HG03103 (cell line): ENCODE measurements at regions not wholly inside any gene's neighbourhood (a gene's known extent, or its start where the extent isn't known, plus 50 kb on each side); places are given as distances from the start of the nearest gene placed in this dataset.
"Not testable (repeated sequence)": the region's sequence is repeated elsewhere in the genome, so short reads cannot be mapped to it uniquely, and the experiment has no call there.

ENCODE experiments used
- ATAC-seq: cut with Tn5 transposase; IDR thresholded peaks from one replicate; pipeline ENCODE4 v1.9.1; 2021; ENCODE audit warnings: low read depth; ENCODE audit not compliant: unreplicated experiment

DNA sequence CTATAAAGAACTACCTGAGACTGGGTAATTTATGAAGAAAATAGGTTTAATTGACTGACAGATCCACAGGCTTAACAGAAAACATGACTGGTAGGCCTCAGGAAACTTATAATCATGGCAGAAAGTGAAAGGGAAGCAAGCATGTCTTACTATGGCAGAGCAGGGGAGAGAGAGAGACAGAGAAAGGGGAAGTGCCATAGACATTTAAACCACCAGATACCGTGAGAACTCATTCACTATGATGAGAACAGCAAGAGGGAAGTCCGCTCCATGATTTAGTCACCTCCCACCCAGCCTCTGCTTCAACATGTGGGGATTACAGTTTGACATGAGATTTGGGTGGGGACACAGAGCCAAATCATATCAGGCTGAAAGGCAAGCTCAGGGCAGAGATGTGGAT, 327.1 kb upstream of the DDI1 start:
- ATAC-seq, result peak; percentile 58

DNA sequence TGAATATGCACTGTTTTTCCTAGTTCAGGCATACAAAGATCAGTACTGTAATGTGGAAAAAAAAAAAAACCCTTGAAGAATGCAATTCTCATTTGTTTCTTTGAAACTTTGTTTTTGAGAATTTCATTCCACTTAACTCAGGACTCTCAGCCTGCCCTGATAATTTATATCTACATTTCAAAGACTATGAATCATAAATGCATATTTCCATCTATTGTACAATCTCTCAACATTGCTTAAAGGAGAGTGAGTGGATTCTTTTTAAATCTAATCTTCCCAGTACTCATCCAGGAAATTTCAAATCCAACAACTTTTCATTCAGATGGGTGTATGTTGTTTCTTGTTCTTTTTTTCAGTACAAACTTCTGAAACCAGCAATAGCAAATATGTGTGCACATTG, 322.2 kb upstream of the DDI1 start:
- ATAC-seq, result no peak

DNA sequence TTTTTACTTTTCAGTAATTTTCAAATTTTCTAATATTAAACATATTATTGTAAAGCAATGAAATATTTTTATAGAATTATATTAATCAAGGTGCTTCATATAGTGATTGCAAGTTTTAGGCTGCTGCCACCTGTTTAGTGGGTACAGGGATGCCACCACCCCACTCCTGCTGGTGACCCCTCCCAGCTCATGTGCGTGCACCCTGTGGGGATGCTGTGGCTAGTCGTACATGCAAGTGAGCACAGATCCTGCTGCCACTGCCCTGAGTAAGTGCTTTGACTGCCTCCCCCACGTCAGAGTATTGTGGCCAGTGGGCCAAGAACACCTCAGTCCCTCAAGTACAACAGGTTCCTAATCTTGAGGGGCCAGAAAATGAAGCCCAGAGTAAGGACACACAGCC, 320.1 kb upstream of the DDI1 start:
- ATAC-seq, result no peak

DNA sequence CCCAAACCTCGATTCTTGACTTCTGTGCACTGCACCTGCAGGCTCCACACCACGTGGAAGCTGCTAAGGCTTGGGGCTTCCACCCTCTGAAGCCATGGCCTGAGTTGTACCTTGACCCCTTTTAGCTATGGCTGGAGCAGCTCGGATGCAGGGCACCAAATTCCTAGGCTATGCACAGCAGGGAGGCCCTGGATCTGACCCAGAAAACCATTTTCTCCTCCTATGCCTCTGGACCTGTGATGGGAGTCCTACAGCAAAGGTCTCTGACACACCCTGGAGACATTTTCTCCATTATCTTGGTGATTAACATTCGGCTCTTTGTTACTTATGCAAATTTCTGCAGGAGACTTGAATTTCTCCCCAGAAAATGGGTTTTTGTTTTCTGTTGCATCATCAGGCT, 309.2 kb upstream of the DDI1 start:
- no peak for ATAC-seq

DNA sequence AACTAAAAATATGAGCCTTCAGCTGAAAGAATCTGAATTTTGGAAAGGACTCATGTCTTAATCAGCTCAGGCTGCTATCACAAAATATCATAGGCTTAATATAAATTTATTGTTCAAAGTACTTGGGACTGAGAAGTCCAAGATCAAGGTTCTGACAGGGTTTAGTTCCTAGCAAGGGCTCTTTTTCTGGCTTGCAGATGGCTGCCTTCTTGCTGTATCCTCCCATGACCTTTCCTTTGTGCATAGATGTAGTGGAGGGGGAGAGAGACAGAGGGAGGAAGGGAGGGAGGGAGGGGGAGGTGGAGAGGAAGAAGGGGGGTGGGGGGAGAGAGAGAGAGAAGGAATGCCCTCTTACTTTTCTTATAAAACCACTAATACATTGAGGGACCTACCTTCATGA, 306.8 kb upstream of the DDI1 start:
- ATAC-seq, result no peak

DNA sequence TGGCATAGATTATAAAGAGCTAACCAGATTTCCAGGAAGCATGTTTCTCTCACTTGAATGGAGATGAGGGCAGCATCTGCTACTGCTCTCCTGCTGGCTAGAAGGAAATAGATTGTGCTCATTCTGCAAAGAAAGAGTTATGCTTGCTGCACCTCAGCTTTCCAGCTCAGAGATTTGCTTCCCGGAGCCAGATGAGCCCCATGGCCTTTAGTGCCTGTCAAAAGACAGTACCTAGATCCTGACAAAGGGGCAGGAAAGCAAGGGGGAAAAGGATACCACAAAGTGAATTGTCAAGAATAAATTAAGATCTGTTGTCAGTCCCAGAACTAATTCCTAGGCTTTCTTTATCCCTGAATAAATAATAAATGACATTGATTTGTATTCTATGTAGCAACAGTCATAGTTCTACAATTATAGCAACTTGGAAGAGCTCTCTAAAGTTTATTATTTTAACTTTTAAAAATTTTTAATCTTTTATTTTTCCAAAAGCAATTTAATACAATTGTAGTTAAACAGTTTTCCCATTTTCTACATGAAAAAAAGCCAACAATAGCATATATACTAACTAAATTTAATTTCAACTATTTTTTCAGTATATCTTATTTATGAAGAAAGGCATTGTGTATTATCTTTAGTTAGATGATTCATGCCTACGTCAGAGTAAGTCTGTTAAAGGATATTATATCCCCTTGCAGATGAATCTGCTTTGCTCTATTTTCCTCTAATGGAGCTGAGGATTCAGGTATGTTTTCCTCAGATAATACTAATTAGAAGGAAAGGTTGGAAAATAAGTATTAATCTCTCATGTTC, 306.1 kb upstream of the DDI1 start:
- ATAC-seq, result no peak

DNA sequence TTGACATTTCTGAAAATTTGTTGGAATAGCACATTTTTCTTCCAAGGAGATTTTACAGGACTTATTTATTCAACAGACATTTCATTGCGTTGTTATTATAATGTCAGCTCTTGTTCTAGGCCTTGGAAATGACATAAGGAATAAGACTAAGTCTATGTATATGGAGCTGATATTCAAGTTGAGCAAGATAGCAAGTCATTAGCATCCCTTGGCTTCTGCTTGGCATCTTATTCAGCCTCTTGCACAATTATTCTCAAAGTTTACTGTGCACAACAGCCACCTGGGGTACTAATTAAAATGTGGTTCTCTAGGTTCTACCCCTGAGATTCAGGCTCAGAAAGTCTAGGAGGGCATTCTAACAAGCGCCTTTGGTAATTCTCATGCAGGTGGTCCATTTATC, 304.8 kb upstream of the DDI1 start:
- ATAC-seq, result no peak

DNA sequence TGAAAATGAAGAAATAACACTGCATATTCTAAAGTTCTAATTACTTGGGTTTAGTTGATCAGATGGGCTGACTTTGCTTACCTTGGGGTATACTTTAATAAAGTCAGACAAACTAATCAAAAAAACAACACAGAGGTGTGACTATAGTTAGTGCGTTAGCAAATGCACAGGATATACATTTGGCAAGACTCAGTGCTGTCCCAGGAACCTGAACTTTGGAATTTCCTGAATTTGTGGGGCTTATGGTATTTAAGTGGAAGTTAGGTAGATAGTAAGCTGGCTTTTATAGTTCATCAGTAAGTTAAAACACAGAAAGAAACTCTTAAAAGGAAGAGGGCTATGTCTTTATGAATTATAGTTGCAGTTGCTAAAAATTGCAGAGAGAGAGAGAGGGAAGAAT, 302.6 kb upstream of the DDI1 start:
- ATAC-seq, result no peak

DNA sequence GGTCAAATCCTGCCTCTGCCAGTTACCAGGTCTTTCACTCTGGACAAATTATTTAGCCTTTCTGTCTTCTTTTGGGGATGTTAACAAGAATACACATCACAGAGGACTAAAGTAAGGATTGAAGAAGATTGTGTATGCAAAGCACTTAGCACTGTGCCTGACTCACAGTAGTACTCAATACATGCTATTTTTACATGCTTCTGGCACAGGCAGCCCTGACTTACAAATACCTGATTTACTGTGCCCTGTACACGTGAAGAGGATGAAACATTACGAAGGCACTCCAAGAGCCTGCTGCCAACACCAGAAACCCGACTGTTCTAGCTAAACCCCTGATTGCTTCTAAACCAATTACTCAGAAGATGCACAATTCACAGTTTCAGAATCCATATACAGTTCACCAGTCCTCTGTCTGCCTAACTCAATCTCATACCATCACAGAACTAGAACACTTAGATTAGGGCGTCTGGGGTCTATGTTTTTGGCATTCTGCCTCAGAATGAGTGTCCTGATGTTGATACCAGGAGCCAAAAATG, 300.9 kb upstream of the DDI1 start:
- no peak for ATAC-seq

DNA sequence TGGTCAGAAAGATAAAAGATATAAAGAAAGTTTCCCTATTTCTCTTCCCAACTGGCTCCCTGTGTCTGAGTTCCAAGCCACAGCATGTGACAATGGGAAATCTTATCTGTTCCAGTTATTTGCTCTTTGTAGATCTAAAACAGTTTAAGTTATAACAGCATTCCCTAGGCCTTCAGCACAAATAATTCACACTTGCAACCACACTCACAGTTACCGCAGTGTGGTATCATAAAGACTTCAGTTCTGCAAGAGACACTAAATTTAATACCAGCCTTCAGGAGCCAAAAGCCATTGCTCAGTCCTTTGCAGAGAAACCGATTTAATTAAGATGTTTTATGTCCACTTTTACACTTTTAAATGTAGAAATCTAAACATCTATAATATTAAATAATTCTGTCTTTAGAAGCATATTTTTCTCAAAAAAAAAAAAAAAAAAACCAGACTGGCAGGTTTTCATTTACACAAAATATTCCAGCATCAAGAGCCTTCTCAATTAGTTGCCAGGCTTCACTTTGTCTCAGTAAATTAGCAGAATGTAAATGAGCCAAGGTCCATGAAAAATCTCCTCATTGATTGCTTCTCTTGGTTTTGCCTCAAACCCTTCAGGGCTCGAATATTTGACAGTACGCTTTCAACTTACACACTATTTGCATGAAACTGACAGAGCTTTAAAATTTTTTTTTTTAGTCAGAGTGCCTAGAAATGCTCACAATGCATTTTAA, 300.0 kb upstream of the DDI1 start:
- ATAC-seq, result no peak

DNA sequence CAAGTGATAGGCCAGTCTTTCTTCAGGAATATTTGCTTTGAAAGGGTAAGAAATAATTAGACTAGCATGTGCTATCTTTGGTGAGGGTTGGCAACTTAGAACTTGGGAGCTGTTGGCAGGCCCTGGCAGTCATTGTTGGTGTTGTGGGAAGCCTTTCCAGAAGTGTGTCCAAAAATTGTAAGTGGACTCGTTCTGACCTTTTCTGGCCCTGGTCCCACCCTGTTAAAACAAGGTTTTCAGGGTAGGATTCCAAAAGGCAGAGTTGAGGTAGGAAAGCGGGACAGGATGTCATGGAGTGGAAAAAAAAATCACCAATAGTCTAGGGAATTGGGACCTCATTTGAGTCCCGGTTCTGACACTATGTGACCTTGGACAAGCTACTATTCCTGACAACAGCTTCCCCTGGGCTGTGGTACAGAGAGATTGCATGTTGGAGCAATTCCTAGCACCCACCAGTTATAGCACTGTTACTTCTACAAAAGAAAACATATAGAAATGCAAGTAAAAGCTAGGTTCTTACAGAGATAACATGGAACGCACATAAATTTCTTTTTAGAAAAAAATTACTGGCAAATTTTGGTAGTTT, 299.3 kb upstream of the DDI1 start:
- ATAC-seq, result no peak

DNA sequence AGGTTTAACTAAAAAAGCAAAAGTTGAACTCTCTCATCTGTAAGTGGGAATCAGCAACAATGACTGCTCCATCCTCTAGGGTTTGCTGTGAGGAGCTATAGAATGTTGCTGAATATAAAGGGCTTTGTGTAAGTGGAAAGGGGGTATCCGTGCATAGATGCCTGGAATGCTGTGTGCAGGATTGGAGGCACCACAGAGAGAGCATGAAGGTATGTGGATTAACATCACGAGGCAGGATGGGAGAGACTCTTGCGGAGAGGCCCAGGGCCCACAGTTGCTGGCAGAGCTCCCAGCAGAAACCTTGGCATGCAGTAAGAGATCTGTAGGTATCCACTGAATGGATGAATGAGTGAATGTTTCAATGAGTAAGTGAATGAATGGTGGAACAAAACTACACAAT, 298.7 kb upstream of the DDI1 start:
- no peak for ATAC-seq

DNA sequence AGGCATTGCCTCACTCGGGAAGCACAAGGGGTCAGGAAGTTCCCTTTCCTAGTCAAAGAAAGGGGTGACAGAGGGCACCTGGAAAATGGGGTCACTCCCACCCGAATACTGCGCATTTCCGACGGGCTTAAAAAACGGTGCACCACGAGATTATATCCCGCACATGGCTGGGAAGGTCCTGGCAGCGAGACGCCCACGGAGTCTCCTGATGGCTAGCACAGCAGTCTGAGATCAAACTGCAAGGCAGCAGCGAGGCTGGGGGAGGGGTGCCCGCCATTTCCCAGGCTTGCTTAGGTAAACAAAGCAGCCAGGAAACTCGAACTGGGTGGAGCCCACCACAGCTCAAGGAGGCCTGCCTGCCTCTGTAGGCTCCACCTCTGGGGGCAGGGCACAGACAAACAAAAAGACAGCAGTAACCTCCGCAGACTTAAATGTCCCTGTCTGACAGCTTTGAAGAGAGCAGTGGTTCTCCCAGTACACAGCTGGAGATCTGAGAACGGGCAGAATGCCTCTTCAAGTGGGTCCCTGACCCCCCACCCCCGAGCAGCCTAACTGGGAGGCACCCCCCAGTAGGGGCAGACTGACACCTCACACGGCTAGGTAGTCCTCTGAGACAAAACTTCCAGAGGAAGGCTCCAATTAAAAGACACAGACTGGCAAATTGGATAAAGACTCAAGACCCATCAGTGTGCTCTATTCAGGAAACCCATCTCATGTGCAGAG, 297.2 kb upstream of the DDI1 start:
- ATAC-seq, result not testable (repeated sequence)

DNA sequence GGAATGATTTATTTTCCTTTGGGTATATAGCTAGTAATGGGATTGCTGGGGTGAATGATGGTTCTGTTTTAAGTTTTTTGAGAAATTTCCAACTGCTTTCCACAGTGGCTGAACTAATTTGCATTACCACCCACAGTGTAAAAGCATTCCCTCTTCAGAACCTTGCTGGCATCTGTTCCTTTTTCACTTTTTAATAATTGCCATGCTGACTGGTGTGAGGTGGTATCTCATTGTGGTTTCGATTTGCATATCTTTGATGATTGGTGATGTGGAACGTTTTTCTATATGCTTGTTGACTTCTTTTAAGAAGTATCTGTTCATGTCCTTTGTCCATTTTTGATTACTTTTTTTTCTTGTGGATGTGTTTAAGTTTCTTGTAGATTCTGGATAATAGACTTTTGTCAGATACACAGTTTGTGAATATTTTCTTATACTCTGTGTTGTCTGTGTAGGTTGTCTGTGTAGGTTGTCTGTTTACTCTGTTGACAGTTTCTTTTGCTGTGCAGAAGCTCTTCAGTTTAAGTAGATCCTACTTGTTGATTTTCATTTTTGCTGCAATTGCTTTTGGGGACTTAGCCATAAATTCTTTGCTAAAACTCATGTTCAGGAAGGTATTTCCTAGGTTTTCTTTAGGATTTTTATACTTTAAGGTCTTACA, 291.8 kb upstream of the DDI1 start:
- no peak for ATAC-seq

DNA sequence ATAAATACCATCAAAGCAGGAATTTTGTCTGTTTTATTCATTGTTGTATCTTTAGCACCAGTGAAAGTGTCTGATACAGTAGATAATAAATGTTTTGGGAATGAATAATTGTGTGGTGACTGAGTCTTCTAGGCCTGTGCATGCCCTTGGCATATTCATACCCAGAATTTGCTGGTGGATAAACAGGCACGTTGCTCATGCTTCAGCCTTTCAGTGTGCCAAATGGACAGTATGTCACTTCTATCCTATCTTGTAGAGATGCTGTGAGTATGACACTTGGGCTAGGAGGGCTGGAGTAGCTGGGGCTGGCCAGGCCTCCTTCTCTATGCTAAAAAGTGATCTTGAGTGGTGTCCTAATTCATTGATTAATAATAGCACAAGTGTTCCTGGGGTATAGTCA, 287.3 kb upstream of the DDI1 start:
- ATAC-seq, result no peak

DNA sequence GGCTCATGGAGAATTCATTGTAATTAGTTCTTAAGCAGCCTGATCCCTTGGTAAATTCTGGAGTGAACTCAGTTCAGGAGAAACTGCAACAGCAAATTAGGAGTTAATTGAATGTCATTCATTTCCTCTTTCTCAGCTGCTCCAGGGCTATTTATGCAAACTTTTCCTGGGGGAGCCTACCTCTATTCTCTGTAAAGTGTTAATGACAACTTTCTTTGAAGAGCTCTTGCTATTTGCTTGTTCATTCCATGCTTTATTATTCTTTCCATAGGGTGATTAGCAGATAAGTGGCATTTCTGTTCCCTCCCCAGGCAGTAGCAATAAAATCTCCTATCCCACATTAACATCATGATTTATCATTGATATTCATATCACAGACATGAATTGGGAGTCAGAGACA, 267.6 kb upstream of the DDI1 start:
- no peak for ATAC-seq

DNA sequence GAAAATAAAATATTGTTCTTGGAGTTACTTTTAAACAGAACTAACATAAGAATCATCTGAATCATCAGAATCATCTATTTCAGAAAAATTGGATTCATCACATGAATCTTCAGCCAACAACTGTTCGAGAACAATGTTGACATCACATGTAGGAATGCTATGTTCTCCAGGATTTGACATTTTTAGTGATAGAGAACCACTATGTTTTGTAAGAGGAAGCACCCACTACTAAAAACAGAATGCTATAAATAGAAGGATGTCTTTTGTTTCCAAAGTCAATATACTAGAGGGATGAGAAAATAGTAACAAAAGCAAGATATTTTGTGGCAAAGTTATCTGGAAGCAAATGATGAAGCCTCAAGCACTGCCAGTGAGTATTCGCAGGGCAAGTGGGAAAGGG, 263.4 kb upstream of the DDI1 start:
- no peak for ATAC-seq

DNA sequence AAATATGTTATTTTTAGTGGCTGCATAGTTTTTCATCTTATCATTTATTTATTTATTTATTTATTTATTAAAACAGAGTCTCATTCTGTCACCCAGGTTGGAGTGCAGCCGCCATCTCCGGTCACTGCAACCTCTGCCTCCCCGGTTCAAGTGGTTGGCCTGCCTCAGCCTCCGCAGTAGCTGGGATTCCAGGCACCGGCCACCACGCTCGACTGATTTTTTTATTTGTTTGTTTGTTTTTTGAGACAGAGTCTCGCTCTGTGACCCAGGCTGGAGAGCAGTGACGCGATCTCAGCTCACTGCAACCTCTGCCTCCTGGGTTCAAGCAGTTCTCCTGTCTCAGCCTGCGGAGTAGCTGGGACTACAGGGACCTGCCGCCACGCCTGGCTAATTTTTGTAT, 262.9 kb upstream of the DDI1 start:
- ATAC-seq, result no peak

DNA sequence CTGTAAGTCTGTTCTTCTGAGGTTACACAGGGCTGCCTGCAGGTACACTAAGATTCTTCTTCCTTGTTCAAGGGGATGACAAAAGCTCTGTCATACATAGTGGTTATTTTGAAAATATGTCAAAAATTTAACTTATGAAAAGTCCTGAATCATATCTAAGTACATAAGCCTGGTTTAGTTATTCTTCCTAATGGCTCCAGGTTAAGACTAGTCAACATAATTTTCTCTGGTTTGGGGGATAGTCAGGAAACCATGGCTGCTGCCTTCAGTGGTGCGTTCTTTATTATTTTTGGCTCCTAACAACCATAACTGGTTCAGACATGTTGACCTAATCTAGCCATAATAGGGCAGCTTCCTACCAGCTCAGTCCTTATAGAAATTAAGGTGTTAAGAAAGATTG, 257.4 kb upstream of the DDI1 start:
- ATAC-seq, result no peak

DNA sequence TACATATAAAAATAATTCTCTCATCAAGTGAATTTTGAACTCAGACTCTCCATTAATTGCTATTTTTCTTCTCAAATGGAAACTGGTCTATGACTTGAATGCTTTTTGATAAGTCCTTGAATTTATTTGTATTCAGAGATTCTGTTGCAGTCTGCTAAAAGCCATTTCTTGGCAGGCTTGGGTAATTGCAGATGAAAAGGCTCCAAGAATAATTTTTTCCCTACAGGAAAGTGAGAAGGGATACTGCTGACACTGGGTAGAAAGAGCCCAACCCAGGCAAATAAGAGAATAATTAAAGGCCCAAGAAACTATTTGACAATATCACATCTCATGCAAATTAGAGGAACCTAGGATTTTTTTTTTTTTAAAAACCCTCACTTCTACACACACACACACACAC, 246.5 kb upstream of the DDI1 start:
- ATAC-seq, result no peak
